Hepatocyte (in vitro differentiated cells): ENCODE measurements at regions not wholly inside any gene's neighbourhood (a gene's known extent, or its start where the extent isn't known, plus 50 kb on each side); places are given as distances from the start of the nearest gene placed in this dataset.

Source experiments
- CTCF ChIP-seq: fragments of 200-600 bp; sonication (generic); IDR thresholded peaks from 2 replicates; pipeline ENCODE4 v1.5.1; 2016; ENCODE audit warnings: antibody characterized with exemption, mild to moderate bottlenecking; ENCODE audit not compliant: poor library complexity
- EZH2 ChIP-seq: fragments of 200-600 bp; sonication (generic); IDR thresholded peaks from 2 replicates; pipeline ENCODE4 v1.6.1; 2016; ENCODE audit warnings: antibody characterized with exemption, mild to moderate bottlenecking, borderline replicate concordance

- TF ChIP-seq CTCF (no peak), EZH2 (no peak)
Measured at GRCh38 chr3:177444696-177445095, 247.4 kb upstream of the TBL1XR1 start.
